GM23338 (cell line): ENCODE measurements at regions not wholly inside any gene's neighbourhood (a gene's known extent, or its start where the extent isn't known, plus 50 kb on each side); places are given as distances from the start of the nearest gene placed in this dataset.

Experiments
- ATAC-seq: fragments of 200-7000 bp; cut with Tn5 transposase; 3 replicates; pipeline ENCODE4 v1.9.1; 2020
- DNase-seq: peaks from one replicate; pipeline ENCODE4 v3.0.0-alpha.2; 2015; ENCODE audit warnings: low spot score
- H2AFZ ChIP-seq: fragments of 200-600 bp; sonication (generic); 2 replicates; pipeline ENCODE4 v1.8.0; 2016; ENCODE audit warnings: antibody characterized with exemption, mild to moderate bottlenecking, moderate library complexity
- H3F3A ChIP-seq: fragments of 200-600 bp; sonication (generic); replicated peaks from 2 replicates; pipeline ENCODE4 v1.8.0; 2017; ENCODE audit warnings: antibody characterized with exemption, mixed run types, low read depth
- H3K27ac ChIP-seq: fragments of 200-600 bp; sonication (generic); 2 replicates; pipeline ENCODE4 v1.6.1; 2016; ENCODE audit warnings: low read depth
- H3K27me3 ChIP-seq: fragments of 200-600 bp; sonication (generic); 2 replicates; pipeline ENCODE4 v1.8.0; 2016; ENCODE audit warnings: mild to moderate bottlenecking, mixed run types, moderate library complexity; ENCODE audit not compliant: insufficient read depth
- H3K36me3 ChIP-seq: fragments of 200-600 bp; sonication (generic); 2 replicates; pipeline ENCODE4 v1.8.0; 2016; ENCODE audit warnings: mild to moderate bottlenecking; ENCODE audit not compliant: insufficient read depth
- H3K4me1 ChIP-seq: fragments of 200-600 bp; sonication (generic); 2 replicates; pipeline ENCODE4 v1.8.0; 2016; ENCODE audit warnings: mild to moderate bottlenecking, moderate library complexity; ENCODE audit not compliant: insufficient read depth
- H3K4me2 ChIP-seq: fragments of 200-600 bp; sonication (generic); 2 replicates; pipeline ENCODE4 v1.7.1; 2017; ENCODE audit warnings: mixed run types
- H3K4me3 ChIP-seq: fragments of 200-600 bp; sonication (generic); 2 replicates; pipeline ENCODE4 v1.6.1; 2016; ENCODE audit warnings: mixed run types
- H3K79me2 ChIP-seq: fragments of 200-600 bp; sonication (generic); replicated peaks from 2 replicates; pipeline ENCODE4 v1.8.0; 2017; ENCODE audit warnings: mild to moderate bottlenecking; ENCODE audit not compliant: insufficient read depth
- H3K9me2 ChIP-seq: fragments of 200-600 bp; sonication (generic); 2 replicates; pipeline ENCODE4 v1.8.0; 2017; ENCODE audit not compliant: insufficient read depth
- H4K20me1 ChIP-seq: fragments of 200-600 bp; sonication (generic); replicated peaks from 2 replicates; pipeline ENCODE4 v1.8.0; 2017; ENCODE audit warnings: mild to moderate bottlenecking; ENCODE audit not compliant: insufficient read depth
- H3K27ac Mint-ChIP-seq: 2 replicates; pipeline ENCODE4 v1.8.0; 2020; ENCODE audit warnings: inconsistent platforms, mild to moderate bottlenecking, moderate library complexity, mixed read lengths
- H3K27me3 Mint-ChIP-seq: 3 replicates; pipeline ENCODE4 v1.8.0; 2022; ENCODE audit warnings: low read depth, mild to moderate bottlenecking, moderate library complexity, mixed read lengths, inconsistent platforms; ENCODE audit not compliant: insufficient read depth, poor library complexity
- H3K36me3 Mint-ChIP-seq: 3 replicates; pipeline ENCODE4 v1.8.0; 2021; ENCODE audit warnings: low read depth, mild to moderate bottlenecking, inconsistent platforms, moderate library complexity, mixed read lengths
- H3K4me1 Mint-ChIP-seq: 3 replicates; pipeline ENCODE4 v1.8.0; 2020; ENCODE audit warnings: mild to moderate bottlenecking, inconsistent platforms, mixed read lengths
- H3K4me3 Mint-ChIP-seq: 3 replicates; pipeline ENCODE4 v1.8.0; 2021; ENCODE audit warnings: moderate library complexity, mild to moderate bottlenecking, inconsistent platforms, mixed read lengths
- H3K9me3 Mint-ChIP-seq: 3 replicates; pipeline ENCODE4 v1.8.0; 2020; ENCODE audit warnings: moderate library complexity, mild to moderate bottlenecking, inconsistent platforms, mixed read lengths
- CREB1 ChIP-seq: fragments of 250-450 bp; sonication (Bioruptor Pico); IDR thresholded peaks from 2 replicates; pipeline ENCODE4 v1.5.0; 2020; ENCODE audit warnings: low read depth, mild to moderate bottlenecking, moderate library complexity
- CTCF ChIP-seq, 2 experiments: fragments of 200-600 bp in 1 of 2; sonication (generic) in 1 of 2; conservative IDR thresholded peaks; 2 replicates each; pipeline versions ENCODE4 v1.5.1 to v1.6.1; 2016 to 2017; ENCODE audit warnings: antibody characterized with exemption in 2 of 2, low read depth in 2 of 2, mild to moderate bottlenecking in 2 of 2, moderate library complexity in 1 of 2
- ETS1 ChIP-seq: IDR thresholded peaks from 2 replicates; pipeline ENCODE4 v1.6.1; 2016; ENCODE audit warnings: antibody characterized with exemption
- EZH2 ChIP-seq: fragments of 200-600 bp; sonication (generic); IDR thresholded peaks from one replicate; pipeline ENCODE4 v1.8.0; 2017; ENCODE audit warnings: antibody characterized with exemption, mild to moderate bottlenecking, low read depth; ENCODE audit not compliant: unreplicated experiment
- EZH2phosphoT487 ChIP-seq: fragments of 200-600 bp; sonication (generic); IDR thresholded peaks from one replicate; pipeline ENCODE4 v1.8.1; 2018; ENCODE audit warnings: antibody characterized with exemption; ENCODE audit not compliant: unreplicated experiment
- JUNB ChIP-seq: IDR thresholded peaks from one replicate; pipeline ENCODE4 v1.6.1; 2016; ENCODE audit warnings: antibody characterized with exemption; ENCODE audit not compliant: unreplicated experiment
- NANOG ChIP-seq: IDR thresholded peaks from 2 replicates; pipeline ENCODE4 v1.6.1; 2016; ENCODE audit warnings: antibody characterized with exemption, borderline replicate concordance
- POLR2AphosphoS5 ChIP-seq: IDR thresholded peaks from 2 replicates; pipeline ENCODE4 v1.6.1; 2016; ENCODE audit warnings: antibody characterized with exemption, low read depth
- REST ChIP-seq: IDR thresholded peaks from one replicate; pipeline ENCODE4 v1.6.1; 2018; ENCODE audit warnings: antibody characterized with exemption; ENCODE audit not compliant: unreplicated experiment
- STAT1 ChIP-seq: IDR thresholded peaks from one replicate; pipeline ENCODE4 v1.6.1; 2016; ENCODE audit warnings: antibody characterized with exemption; ENCODE audit not compliant: unreplicated experiment
- ZNF114 ChIP-seq: fragments of 250-450 bp; sonication (Bioruptor Pico); IDR thresholded peaks from 2 replicates; pipeline ENCODE4 v1.5.0; 2020; ENCODE audit warnings: mild to moderate bottlenecking, moderate library complexity
- ZNF331 ChIP-seq: fragments of 250-450 bp; sonication (Bioruptor Pico); IDR thresholded peaks from 2 replicates; pipeline ENCODE4 v1.5.0; 2020; ENCODE audit warnings: low read depth, mild to moderate bottlenecking, moderate library complexity
- ZNF462 ChIP-seq: fragments of 250-450 bp; sonication (Bioruptor Pico); IDR thresholded peaks from 2 replicates; pipeline ENCODE4 v1.5.0; 2020; ENCODE audit warnings: mild to moderate bottlenecking, moderate library complexity

GRCh38 chr1:235919127-235919832, 52.6 kb upstream of the LYST start:
- H3F3A ChIP-seq, result no peaks in the 10 kb centered on the region
- no peaks in the 10 kb centered on the region for H3K9me2 ChIP-seq
- H3K27ac ChIP-seq, result no peak overlapping the region
- H2AFZ ChIP-seq, result no peak overlapping the region
- Mint-ChIP-seq H3K4me3 (no peak overlapping the region), H3K4me1 (peaks cover 17% of the 10 kb centered on the region), H3K27me3 (peaks cover 12% of the 10 kb centered on the region), H3K36me3 (no peaks in the 10 kb centered on the region), H3K9me3 (no peaks in the 10 kb centered on the region), H3K27ac (no peak overlapping the region)
- no peaks in the 10 kb centered on the region for H3K79me2 ChIP-seq
- ATAC-seq (no peak), DNase-seq (no peak)
- H3K4me2 ChIP-seq, result no peak overlapping the region
- no peaks in the 10 kb centered on the region for H3K27me3 ChIP-seq
- H3K4me3 ChIP-seq, result no peak overlapping the region
- H3K4me1 ChIP-seq, result peaks cover 9% of the 10 kb centered on the region; the same call in 1 of the 2 replicates
- no peaks in the 10 kb centered on the region; the same call in 1 of the 2 replicates for H4K20me1 ChIP-seq
- TF ChIP-seq ZNF462 (CRISPR knock-in tag), result no peak
- no peak for TF ChIP-seq EZH2
- TF ChIP-seq NANOG, result no peak
- no peak for TF ChIP-seq POLR2AphosphoS5
- TF ChIP-seq CTCF (conservative IDR thresholded peaks at IDR 0.05; ENCODE audit: low read depth in 2 of 2), result no peak
- TF ChIP-seq EZH2phosphoT487, result no peak
- TF ChIP-seq ZNF114 (CRISPR knock-in tag), result no peak
- no peak for TF ChIP-seq REST
- TF ChIP-seq ZNF331 (CRISPR knock-in tag), result no peak
- TF ChIP-seq ETS1, result no peak
- TF ChIP-seq STAT1, result no peak
- no peak for TF ChIP-seq JUNB
- TF ChIP-seq CREB1 (CRISPR knock-in tag), result no peak
- no peaks in the 10 kb centered on the region for H3K36me3 ChIP-seq
